Peyer's patch (tissue), 4 donors: ENCODE measurements at regions not wholly inside any gene's neighbourhood (a gene's known extent, or its start where the extent isn't known, plus 50 kb on each side); places are given as distances from the start of the nearest gene placed in this dataset.

Experiments used
- POLR2A ChIP-seq, 2 donors: fragments of 450-650 bp; IDR thresholded peaks; one replicate each; pipeline ENCODE4 v1.5.1; 2017; ENCODE audit warnings: antibody characterized with exemption in 2 of 2, mild to moderate bottlenecking in 2 of 2, moderate library complexity in 2 of 2
- TF ChIP-seq, protein P1 (sequence below), 6 experiments: fragments of 450-650 bp in 4 of 6; fragments of 200-600 bp in 2 of 6; sonication (generic) in 1 of 6; IDR thresholded peaks; one replicate each; pipeline ENCODE4 v1.5.1; 2017 to 2019; ENCODE audit warnings: antibody characterized with exemption in 6 of 6, mild to moderate bottlenecking in 3 of 6, moderate library complexity in 1 of 6

- TF ChIP-seq, protein P1, sequence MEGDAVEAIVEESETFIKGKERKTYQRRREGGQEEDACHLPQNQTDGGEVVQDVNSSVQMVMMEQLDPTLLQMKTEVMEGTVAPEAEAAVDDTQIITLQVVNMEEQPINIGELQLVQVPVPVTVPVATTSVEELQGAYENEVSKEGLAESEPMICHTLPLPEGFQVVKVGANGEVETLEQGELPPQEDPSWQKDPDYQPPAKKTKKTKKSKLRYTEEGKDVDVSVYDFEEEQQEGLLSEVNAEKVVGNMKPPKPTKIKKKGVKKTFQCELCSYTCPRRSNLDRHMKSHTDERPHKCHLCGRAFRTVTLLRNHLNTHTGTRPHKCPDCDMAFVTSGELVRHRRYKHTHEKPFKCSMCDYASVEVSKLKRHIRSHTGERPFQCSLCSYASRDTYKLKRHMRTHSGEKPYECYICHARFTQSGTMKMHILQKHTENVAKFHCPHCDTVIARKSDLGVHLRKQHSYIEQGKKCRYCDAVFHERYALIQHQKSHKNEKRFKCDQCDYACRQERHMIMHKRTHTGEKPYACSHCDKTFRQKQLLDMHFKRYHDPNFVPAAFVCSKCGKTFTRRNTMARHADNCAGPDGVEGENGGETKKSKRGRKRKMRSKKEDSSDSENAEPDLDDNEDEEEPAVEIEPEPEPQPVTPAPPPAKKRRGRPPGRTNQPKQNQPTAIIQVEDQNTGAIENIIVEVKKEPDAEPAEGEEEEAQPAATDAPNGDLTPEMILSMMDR (IDR thresholded peaks at IDR 0.05): no peak
- no peak for TF ChIP-seq POLR2A (IDR thresholded peaks at IDR 0.05)
Measured at GRCh38 chr1:191907121-191907520, 251.1 kb upstream of the RGS18 start.
